ENCODE measurements at regions not wholly inside any gene's neighbourhood (a gene's known extent, or its start where the extent isn't known, plus 50 kb on each side); places are given as distances from the start of the nearest gene placed in this dataset.

DNA sequence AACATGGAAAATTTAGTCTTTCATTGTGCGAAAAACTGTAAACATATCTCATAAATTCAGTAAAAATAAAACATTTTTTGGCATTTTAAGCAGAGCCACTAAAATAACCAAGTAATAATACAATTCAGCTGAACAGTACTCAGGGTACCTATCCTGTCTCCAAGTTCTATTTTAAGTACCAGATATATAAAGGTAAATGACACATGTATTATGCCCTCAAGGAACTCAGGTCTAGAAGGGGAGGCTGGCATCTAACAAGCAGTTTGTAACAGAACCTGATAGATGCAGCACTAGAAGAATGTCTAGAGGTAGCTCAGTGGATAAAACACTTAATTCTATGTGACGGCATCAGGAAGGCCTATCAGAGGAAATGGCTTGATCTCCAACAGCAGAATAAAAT lies 112.2 kb downstream of the CRPPA start:
- TF ChIP-seq, protein P1, sequence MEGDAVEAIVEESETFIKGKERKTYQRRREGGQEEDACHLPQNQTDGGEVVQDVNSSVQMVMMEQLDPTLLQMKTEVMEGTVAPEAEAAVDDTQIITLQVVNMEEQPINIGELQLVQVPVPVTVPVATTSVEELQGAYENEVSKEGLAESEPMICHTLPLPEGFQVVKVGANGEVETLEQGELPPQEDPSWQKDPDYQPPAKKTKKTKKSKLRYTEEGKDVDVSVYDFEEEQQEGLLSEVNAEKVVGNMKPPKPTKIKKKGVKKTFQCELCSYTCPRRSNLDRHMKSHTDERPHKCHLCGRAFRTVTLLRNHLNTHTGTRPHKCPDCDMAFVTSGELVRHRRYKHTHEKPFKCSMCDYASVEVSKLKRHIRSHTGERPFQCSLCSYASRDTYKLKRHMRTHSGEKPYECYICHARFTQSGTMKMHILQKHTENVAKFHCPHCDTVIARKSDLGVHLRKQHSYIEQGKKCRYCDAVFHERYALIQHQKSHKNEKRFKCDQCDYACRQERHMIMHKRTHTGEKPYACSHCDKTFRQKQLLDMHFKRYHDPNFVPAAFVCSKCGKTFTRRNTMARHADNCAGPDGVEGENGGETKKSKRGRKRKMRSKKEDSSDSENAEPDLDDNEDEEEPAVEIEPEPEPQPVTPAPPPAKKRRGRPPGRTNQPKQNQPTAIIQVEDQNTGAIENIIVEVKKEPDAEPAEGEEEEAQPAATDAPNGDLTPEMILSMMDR (conservative IDR thresholded peaks at IDR 0.05; ENCODE audit: low read length), result no peak
- TF ChIP-seq EZH2phosphoT487 (IDR thresholded peaks at IDR 0.05; ENCODE audit: borderline replicate concordance), result no peak
